Testis (tissue), 2 donors: ENCODE measurements at regions not wholly inside any gene's neighbourhood (a gene's known extent, or its start where the extent isn't known, plus 50 kb on each side); places are given as distances from the start of the nearest gene placed in this dataset.

Source experiments
- DNase-seq: peaks from one replicate; pipeline ENCODE4 v3.0.0-alpha.2; 2019
- H3K27ac ChIP-seq, 2 donors: fragments of 200-600 bp; sonication (generic); one replicate each; pipeline ENCODE4 v1.5.1; 2019
- H3K27me3 ChIP-seq: fragments of 200-600 bp; sonication (generic); one replicate; pipeline ENCODE4 v1.5.1; 2019
- H3K36me3 ChIP-seq: fragments of 200-600 bp; sonication (generic); one replicate; pipeline ENCODE4 v1.5.1; 2017; ENCODE audit warnings: low read depth; ENCODE audit errors: missing control alignments
- H3K4me1 ChIP-seq: fragments of 200-600 bp; sonication (generic); one replicate; pipeline ENCODE4 v1.5.1; 2019
- H3K4me3 ChIP-seq, 2 donors: fragments of 200-600 bp; sonication (generic); one replicate each; pipeline ENCODE4 v1.5.1; 2017 to 2019
- H3K9me3 ChIP-seq: fragments of 200-600 bp; sonication (generic); one replicate; pipeline ENCODE4 v1.5.1; 2017
- CTCF ChIP-seq, 3 experiments: fragments of 450-650 bp in 2 of 3; fragments of 200-600 bp in 1 of 3; sonication (generic) in 1 of 3; IDR thresholded peaks; one replicate each; pipeline ENCODE4 v1.5.1; 2016 to 2019; ENCODE audit warnings: antibody characterized with exemption in 3 of 3, mild to moderate bottlenecking in 2 of 3, moderate library complexity in 1 of 3
- POLR2A ChIP-seq: fragments of 450-650 bp; IDR thresholded peaks from one replicate; pipeline ENCODE4 v1.6.1; 2017; ENCODE audit warnings: antibody characterized with exemption, mild to moderate bottlenecking, moderate library complexity
- WGBS, 2 donors: methylation state at CpG; one replicate each; pipeline ENCODE4 v1.1.5; 2018; 5-methylcytosine and 5-hydroxymethylcytosine counted together
- intact Hi-C: fragments of 100-400 bp; cut with DNase I; formaldehyde crosslinking; loops from one replicate; pipeline ENCODE4 v1.15.1; 2023; ENCODE audit warnings: low total_unique reads

- no peaks in the 10 kb centered on the region for H3K9me3 ChIP-seq
- intact Hi-C loops, result no loop called here
- H3K27ac ChIP-seq, result no peak overlapping the region
- 60 to 76% methylated on average over 1 of the region's 1 CpG for WGBS, 2 donors
- TF ChIP-seq POLR2A (no peak), CTCF (IDR thresholded peaks at IDR 0.05) (no peak)
- no peaks in the 10 kb centered on the region for H3K4me1 ChIP-seq
- H3K4me3 ChIP-seq, result no peak overlapping the region
- DNase-seq, result no peak
- no peaks in the 10 kb centered on the region for H3K36me3 ChIP-seq
- no peaks in the 10 kb centered on the region for H3K27me3 ChIP-seq
Observed at GRCh38 chr13:74336546-74336945, 202.3 kb upstream of the KLF12 start.

GRCh38 chr13:74335370-74335769 is 201.2 kb upstream of the KLF12 start:
- WGBS, 2 donors, result 61 to 100% methylated on average over 2 of the region's 2 CpGs
- no peak overlapping the region for H3K4me3 ChIP-seq
- no peaks in the 10 kb centered on the region for H3K9me3 ChIP-seq
- no peaks in the 10 kb centered on the region for H3K27me3 ChIP-seq
- H3K36me3 ChIP-seq, result no peaks in the 10 kb centered on the region
- intact Hi-C loops, result no loop called here
- no peak for DNase-seq
- no peak for TF ChIP-seq POLR2A
- TF ChIP-seq CTCF (IDR thresholded peaks at IDR 0.05), result no peak
- H3K27ac ChIP-seq, result no peak overlapping the region
- H3K4me1 ChIP-seq, result no peaks in the 10 kb centered on the region

GRCh38 chr13:74329962-74330361 is 195.8 kb upstream of the KLF12 start:
- no peak for DNase-seq
- 86 to 90% methylated on average over 4 of the region's 4 CpGs for WGBS, 2 donors
- no peak overlapping the region for H3K27ac ChIP-seq
- no peaks in the 10 kb centered on the region for H3K36me3 ChIP-seq
- no peak overlapping the region for H3K4me3 ChIP-seq
- H3K9me3 ChIP-seq, result no peaks in the 10 kb centered on the region
- intact Hi-C loops, result no loop called here
- H3K4me1 ChIP-seq, result no peaks in the 10 kb centered on the region
- TF ChIP-seq POLR2A, result no peak
- TF ChIP-seq CTCF (IDR thresholded peaks at IDR 0.05), result no peak
- H3K27me3 ChIP-seq, result no peaks in the 10 kb centered on the region

GRCh38 chr13:74325106-74325505 is 190.9 kb upstream of the KLF12 start:
- Histone ChIP-seq H3K4me3 (no peak overlapping the region), H3K9me3 (no peaks in the 10 kb centered on the region), H3K27me3 (no peaks in the 10 kb centered on the region), H3K4me1 (no peaks in the 10 kb centered on the region), H3K27ac (no peak overlapping the region), H3K36me3 (no peaks in the 10 kb centered on the region)
- peak; percentile 40 for DNase-seq
- WGBS, 2 donors, result 32 to 58% methylated on average over 3 of the region's 3 CpGs
- intact Hi-C loops, result no loop called here
- no peak for TF ChIP-seq POLR2A
- TF ChIP-seq CTCF (IDR thresholded peaks at IDR 0.05), result no peak

GRCh38 chr13:74324338-74324737 is 190.1 kb upstream of the KLF12 start:
- no peak for DNase-seq
- no peaks in the 10 kb centered on the region for H3K4me1 ChIP-seq
- H3K9me3 ChIP-seq, result no peaks in the 10 kb centered on the region
- H3K27me3 ChIP-seq, result no peaks in the 10 kb centered on the region
- TF ChIP-seq POLR2A, result no peak
- TF ChIP-seq CTCF (IDR thresholded peaks at IDR 0.05), result no peak
- H3K36me3 ChIP-seq, result no peaks in the 10 kb centered on the region
- intact Hi-C loops, result no loop called here
- H3K4me3 ChIP-seq, result no peak overlapping the region
- WGBS, 2 donors, result 55 to 78% methylated on average over 1 of the region's 1 CpG
- H3K27ac ChIP-seq, result no peak overlapping the region
